ENCODE measurements at regions not wholly inside any gene's neighbourhood (a gene's known extent, or its start where the extent isn't known, plus 50 kb on each side); places are given as distances from the start of the nearest gene placed in this dataset.

GRCh38 chrX:45956191-45956870 is 588.9 kb downstream of the ZNF674 start:
- CTCF ChIA-PET: no interaction called here
- BruUV-seq (replicated peaks): no TSS peak

GRCh38 chrX:45955661-45956060 is 589.6 kb downstream of the ZNF674 start:
- TF ChIP-seq, protein P1, sequence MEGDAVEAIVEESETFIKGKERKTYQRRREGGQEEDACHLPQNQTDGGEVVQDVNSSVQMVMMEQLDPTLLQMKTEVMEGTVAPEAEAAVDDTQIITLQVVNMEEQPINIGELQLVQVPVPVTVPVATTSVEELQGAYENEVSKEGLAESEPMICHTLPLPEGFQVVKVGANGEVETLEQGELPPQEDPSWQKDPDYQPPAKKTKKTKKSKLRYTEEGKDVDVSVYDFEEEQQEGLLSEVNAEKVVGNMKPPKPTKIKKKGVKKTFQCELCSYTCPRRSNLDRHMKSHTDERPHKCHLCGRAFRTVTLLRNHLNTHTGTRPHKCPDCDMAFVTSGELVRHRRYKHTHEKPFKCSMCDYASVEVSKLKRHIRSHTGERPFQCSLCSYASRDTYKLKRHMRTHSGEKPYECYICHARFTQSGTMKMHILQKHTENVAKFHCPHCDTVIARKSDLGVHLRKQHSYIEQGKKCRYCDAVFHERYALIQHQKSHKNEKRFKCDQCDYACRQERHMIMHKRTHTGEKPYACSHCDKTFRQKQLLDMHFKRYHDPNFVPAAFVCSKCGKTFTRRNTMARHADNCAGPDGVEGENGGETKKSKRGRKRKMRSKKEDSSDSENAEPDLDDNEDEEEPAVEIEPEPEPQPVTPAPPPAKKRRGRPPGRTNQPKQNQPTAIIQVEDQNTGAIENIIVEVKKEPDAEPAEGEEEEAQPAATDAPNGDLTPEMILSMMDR (IDR thresholded peaks at IDR 0.05; ENCODE audit: unreplicated experiment): no peak
- no peak overlapping the region for H3K27ac Mint-ChIP-seq (ENCODE audit: low read depth, unreplicated experiment)
- ChIA-PET POLR2A (no interaction called here), CTCF (interaction anchor here (0.6 kb wide), 1 partner anchor 60 kb away, joined by 4 read pairs; no protein-coding TSS in a partner anchor)
- H3K36me3 Mint-ChIP-seq (ENCODE audit: insufficient read depth, unreplicated experiment): no peaks in the 10 kb centered on the region
- no TSS peak for BruUV-seq (replicated peaks)
- no peak for DNase-seq (ENCODE audit: unreplicated experiment)
- intact Hi-C loops (cut with micrococcal nuclease): no loop called here
- no peaks in the 10 kb centered on the region for H3K4me1 Mint-ChIP-seq (ENCODE audit: insufficient read depth, unreplicated experiment)
- no peak overlapping the region for H3K4me3 Mint-ChIP-seq (ENCODE audit: unreplicated experiment)
- peaks cover 23% of the 10 kb centered on the region for H3K27me3 Mint-ChIP-seq (ENCODE audit: insufficient read depth, unreplicated experiment)
- H3K9me3 Mint-ChIP-seq (ENCODE audit: unreplicated experiment): peaks cover 13% of the 10 kb centered on the region

More at GRCh38 chrX:45956191-45956870, 588.9 kb downstream of the ZNF674 start:
- Mint-ChIP-seq H3K4me1 (ENCODE audit: insufficient read depth, unreplicated experiment) (no peaks in the 10 kb centered on the region), H3K36me3 (ENCODE audit: insufficient read depth, unreplicated experiment) (no peaks in the 10 kb centered on the region), H3K4me3 (ENCODE audit: unreplicated experiment) (no peak overlapping the region), H3K27ac (ENCODE audit: low read depth, unreplicated experiment) (no peak overlapping the region), H3K27me3 (ENCODE audit: insufficient read depth, unreplicated experiment) (peaks cover 16% of the 10 kb centered on the region), H3K9me3 (ENCODE audit: unreplicated experiment) (peaks cover 20% of the 10 kb centered on the region)
- TF ChIP-seq, protein P1 (IDR thresholded peaks at IDR 0.05; ENCODE audit: unreplicated experiment): no peak
- intact Hi-C loops (cut with micrococcal nuclease): no loop called here
- POLR2A ChIA-PET: no interaction called here
- DNase-seq (ENCODE audit: unreplicated experiment): no peak

DNA sequence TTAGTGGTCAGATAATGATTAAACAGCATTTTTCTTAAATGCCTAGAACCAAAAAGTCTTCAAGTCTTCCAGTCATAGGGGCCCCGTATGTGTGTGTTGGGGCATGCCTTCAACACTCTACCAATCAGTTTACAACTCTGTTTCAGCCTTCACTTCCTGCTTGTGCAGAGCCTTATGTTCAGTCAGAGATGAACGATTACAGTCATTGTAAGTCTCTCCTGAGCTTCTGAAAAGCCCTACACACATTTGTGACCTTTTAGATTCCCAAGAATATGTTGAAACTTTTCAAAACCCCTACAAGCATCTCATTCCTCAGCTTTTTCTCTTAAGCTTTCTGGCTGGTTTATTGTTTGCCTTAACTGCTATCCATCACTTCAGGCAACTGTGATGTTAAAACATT is 591.2 kb downstream of the ZNF674 start:
- CTCF ChIA-PET: interaction anchor here (0.6 kb wide), 1 partner anchor 74 kb away, joined by 6 read pairs; no protein-coding TSS in a partner anchor
- Mint-ChIP-seq H3K36me3 (ENCODE audit: insufficient read depth, unreplicated experiment) (no peaks in the 10 kb centered on the region), H3K4me1 (ENCODE audit: insufficient read depth, unreplicated experiment) (no peaks in the 10 kb centered on the region), H3K4me3 (ENCODE audit: unreplicated experiment) (no peak overlapping the region), H3K9me3 (ENCODE audit: unreplicated experiment) (peaks cover 8% of the 10 kb centered on the region), H3K27ac (ENCODE audit: low read depth, unreplicated experiment) (no peak overlapping the region), H3K27me3 (ENCODE audit: insufficient read depth, unreplicated experiment) (peaks cover 40% of the 10 kb centered on the region)
- DNase-seq (ENCODE audit: unreplicated experiment): no peak
- no TSS peak for BruUV-seq (replicated peaks)
- POLR2A ChIA-PET: interaction anchor here (0.6 kb wide), 1 partner anchor 55 kb away, joined by 3 read pairs; no protein-coding TSS in a partner anchor
- TF ChIP-seq, protein P1 (IDR thresholded peaks at IDR 0.05; ENCODE audit: unreplicated experiment): no peak
- intact Hi-C loops (cut with micrococcal nuclease): no loop called here

DNA sequence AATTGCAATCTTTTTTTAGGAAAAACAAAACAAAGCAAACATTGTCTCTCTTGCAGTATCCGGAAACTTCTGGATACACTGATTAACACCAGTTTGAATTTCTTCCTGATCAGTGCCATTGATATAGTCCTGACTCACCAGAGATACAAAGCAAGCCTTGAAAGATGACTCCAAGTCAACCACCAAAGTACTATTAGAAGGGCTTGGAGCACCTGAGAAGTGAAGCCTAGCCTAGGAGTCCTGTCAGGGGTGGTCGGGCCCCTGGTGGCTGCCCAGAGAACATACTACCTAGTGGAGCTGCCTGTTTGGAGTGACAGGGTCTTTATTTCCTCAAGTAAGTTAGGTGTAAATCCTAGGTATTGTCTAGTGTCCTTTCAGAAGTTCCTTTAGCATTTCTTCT is 593.2 kb downstream of the ZNF674 start:
- TF ChIP-seq, protein P1 (IDR thresholded peaks at IDR 0.05; ENCODE audit: unreplicated experiment): no peak
- Mint-ChIP-seq H3K36me3 (ENCODE audit: insufficient read depth, unreplicated experiment) (no peaks in the 10 kb centered on the region), H3K27me3 (ENCODE audit: insufficient read depth, unreplicated experiment) (peaks cover 29% of the 10 kb centered on the region), H3K4me1 (ENCODE audit: insufficient read depth, unreplicated experiment) (no peaks in the 10 kb centered on the region), H3K9me3 (ENCODE audit: unreplicated experiment) (no peaks in the 10 kb centered on the region), H3K27ac (ENCODE audit: low read depth, unreplicated experiment) (no peak overlapping the region), H3K4me3 (ENCODE audit: unreplicated experiment) (no peak overlapping the region)
- ChIA-PET POLR2A (no interaction called here), CTCF (no interaction called here)
- BruUV-seq (replicated peaks): no TSS peak
- no peak for DNase-seq (ENCODE audit: unreplicated experiment)
- intact Hi-C loops (cut with micrococcal nuclease): no loop called here
